IMR-90 (cell line): ENCODE measurements at regions not wholly inside any gene's neighbourhood (a gene's known extent, or its start where the extent isn't known, plus 50 kb on each side); places are given as distances from the start of the nearest gene placed in this dataset.

Experiments
- ATAC-seq: fragments of 200-7000 bp; cut with Tn5 transposase; 2 replicates; pipeline ENCODE4 v1.9.1; 2020; ENCODE audit warnings: low read depth, mild to moderate bottlenecking, moderate library complexity
- BruUV-seq: library from RNA; stranded (reverse); fragments of 400-500 nt; replicated peaks from 2 replicates; lab custom pipeline; 2021; lab: Mats Ljungman, UMichigan
- CTCF ChIA-PET: fragments of 300-600 bp; formaldehyde crosslinking; extraction: SDS; loops from one replicate; lab custom pipeline; 2021; ENCODE audit warnings: antibody characterized with exemption; lab: Yijun Ruan, JAX
- POLR2A ChIA-PET: fragments of 300-600 bp; sonication (Branson Sonifier 250); formaldehyde crosslinking; loops from one replicate; lab custom pipeline; 2022; ENCODE audit warnings: antibody characterized with exemption; ENCODE audit not compliant: unreplicated experiment; lab: Charles Lee
- DNase-seq: peaks from one replicate; pipeline ENCODE4 v3.0.0; 2013
- H2AFZ ChIP-seq: replicated peaks from 2 replicates; pipeline ENCODE3; 2013; ENCODE audit warnings: low read length, mild to moderate bottlenecking; ENCODE audit not compliant: poor library complexity
- H2AK5ac ChIP-seq: 2 replicates; pipeline ENCODE4 v1.6.1; 2013; ENCODE audit warnings: low read depth, low read length, inconsistent platforms
- H2AK9ac ChIP-seq: replicated peaks from 2 replicates; pipeline ENCODE3; 2013; ENCODE audit warnings: mild to moderate bottlenecking, low read depth, low read length, moderate library complexity; ENCODE audit not compliant: poor library complexity
- H2BK120ac ChIP-seq: 2 replicates; pipeline ENCODE4 v1.6.1; 2013; ENCODE audit warnings: low read depth, low read length, inconsistent platforms
- H2BK15ac ChIP-seq: 3 replicates; pipeline ENCODE4 v1.6.1; 2013; ENCODE audit warnings: low read depth, low read length, inconsistent platforms
- H2BK20ac ChIP-seq: 2 replicates; pipeline ENCODE4 v1.6.1; 2013; ENCODE audit warnings: low read depth, mild to moderate bottlenecking, inconsistent platforms, low read length, moderate library complexity
- H2BK5ac ChIP-seq: 2 replicates; pipeline ENCODE4 v1.6.1; 2013; ENCODE audit warnings: mild to moderate bottlenecking, low read depth, low read length, inconsistent platforms; ENCODE audit not compliant: poor library complexity, severe bottlenecking
- H3K14ac ChIP-seq: replicated peaks from 2 replicates; pipeline ENCODE4 v1.6.1; 2013; ENCODE audit warnings: low read depth, low read length, inconsistent platforms
- H3K18ac ChIP-seq: 2 replicates; pipeline ENCODE4 v1.6.1; 2013; ENCODE audit warnings: low read depth, low read length, control low read depth
- H3K23ac ChIP-seq: 2 replicates; pipeline ENCODE4 v1.6.1; 2013; ENCODE audit warnings: low read depth, low read length, inconsistent platforms
- H3K27ac ChIP-seq: 2 replicates; pipeline ENCODE4 v1.5.1; 2013; ENCODE audit warnings: mild to moderate bottlenecking, control low read depth, low read length; ENCODE audit not compliant: insufficient read depth
- H3K27me3 ChIP-seq: 2 replicates; pipeline ENCODE4 v1.6.1; 2013; ENCODE audit warnings: low read length; ENCODE audit not compliant: control insufficient read depth, insufficient read depth
- H3K36me3 ChIP-seq: 2 replicates; pipeline ENCODE4 v1.6.1; 2013; ENCODE audit warnings: low read length, mixed read lengths; ENCODE audit not compliant: control insufficient read depth, insufficient read depth
- H3K4ac ChIP-seq: 2 replicates; pipeline ENCODE4 v1.6.1; 2013; ENCODE audit warnings: low read depth, low read length, inconsistent platforms
- H3K4me1 ChIP-seq: 2 replicates; pipeline ENCODE4 v1.6.1; 2013; ENCODE audit warnings: low read length, mixed read lengths; ENCODE audit not compliant: control insufficient read depth, insufficient read depth
- H3K4me2 ChIP-seq: 2 replicates; pipeline ENCODE4 v1.6.1; 2013; ENCODE audit warnings: low read depth, mild to moderate bottlenecking, control low read depth, low read length, moderate library complexity
- H3K4me3 ChIP-seq: 2 replicates; pipeline ENCODE4 v1.5.1; 2013; ENCODE audit warnings: low read depth, mild to moderate bottlenecking, control low read depth, low read length, moderate library complexity; ENCODE audit not compliant: insufficient read depth
- H3K56ac ChIP-seq: 2 replicates; pipeline ENCODE4 v1.6.1; 2013; ENCODE audit warnings: low read length, inconsistent platforms; ENCODE audit not compliant: insufficient read depth; ENCODE audit errors: extremely low read depth
- H3K79me1 ChIP-seq, 2 experiments: 2 replicates each; pipeline ENCODE4 v1.6.1; 2013; ENCODE audit warnings: low read length in 2 of 2, inconsistent platforms in 1 of 2, low read depth in 1 of 2
- H3K9ac ChIP-seq: 2 replicates; pipeline ENCODE4 v1.6.1; 2013; ENCODE audit warnings: low read depth, low read length, control low read depth
- H3K9me1 ChIP-seq: 2 replicates; pipeline ENCODE4 v1.6.1; 2013; ENCODE audit warnings: low read length, inconsistent platforms; ENCODE audit not compliant: insufficient read depth
- H3K9me3 ChIP-seq: 2 replicates; pipeline ENCODE4 v1.6.1; 2013; ENCODE audit warnings: low read length; ENCODE audit not compliant: control insufficient read depth, insufficient read depth
- H4K20me1 ChIP-seq: 2 replicates; pipeline ENCODE4 v1.6.1; 2013; ENCODE audit warnings: low read length, inconsistent platforms; ENCODE audit not compliant: insufficient read depth
- H4K5ac ChIP-seq: 2 replicates; pipeline ENCODE4 v1.6.1; 2013; ENCODE audit warnings: mild to moderate bottlenecking, low read depth, low read length, control low read depth
- H4K8ac ChIP-seq, 2 experiments: 2 replicates each; pipeline ENCODE4 v1.6.1; 2013; ENCODE audit warnings: low read depth in 2 of 2, low read length in 2 of 2, control low read depth in 1 of 2, inconsistent platforms in 1 of 2
- H4K91ac ChIP-seq: 2 replicates; pipeline ENCODE4 v1.6.1; 2013; ENCODE audit warnings: low read depth, low read length, inconsistent platforms; ENCODE audit not compliant: insufficient read depth
- MAZ ChIP-seq: IDR thresholded peaks from 2 replicates; pipeline ENCODE4 v1.6.1; 2012; ENCODE audit warnings: low read depth, mild to moderate bottlenecking, low read length, improper control_type of control experiment, moderate library complexity, borderline replicate concordance
- WGBS, 2 experiments: methylation state at CpG; one replicate each; pipeline versions ENCODE4 v1.1.5 to v1.1.7; 2013; ENCODE audit warnings: missing lambda C conversion rate in 2 of 2; ENCODE audit not compliant: insufficient read length in 1 of 2; ENCODE audit errors: extremely low coverage in 2 of 2; 5-methylcytosine and 5-hydroxymethylcytosine counted together
- dilution Hi-C: fragments of 300-500 bp; cut with HindIII; formaldehyde crosslinking; loops from one replicate; pipeline ENCODE4 v1.14.3; 2018; ENCODE audit warnings: low sequenced_read_pairs; ENCODE audit not compliant: unreplicated experiment
- in situ Hi-C: fragments of 300-500 bp; cut with MboI; formaldehyde crosslinking; loops from 3 replicates; pipeline ENCODE4 v1.14.3; 2019; ENCODE audit warnings: low sequenced_read_pairs, inconsistent platforms, mixed read lengths
- intact Hi-C: fragments of 100-400 bp; cut with micrococcal nuclease; formaldehyde crosslinking; loops from 2 replicates; pipeline ENCODE4 v1.10.0; 2022
- TF ChIP-seq, protein P1 (sequence below): conservative IDR thresholded peaks from 2 replicates; pipeline ENCODE4 v1.5.1; 2012; ENCODE audit warnings: mild to moderate bottlenecking, low read depth, low read length, improper control_type of control experiment

DNA sequence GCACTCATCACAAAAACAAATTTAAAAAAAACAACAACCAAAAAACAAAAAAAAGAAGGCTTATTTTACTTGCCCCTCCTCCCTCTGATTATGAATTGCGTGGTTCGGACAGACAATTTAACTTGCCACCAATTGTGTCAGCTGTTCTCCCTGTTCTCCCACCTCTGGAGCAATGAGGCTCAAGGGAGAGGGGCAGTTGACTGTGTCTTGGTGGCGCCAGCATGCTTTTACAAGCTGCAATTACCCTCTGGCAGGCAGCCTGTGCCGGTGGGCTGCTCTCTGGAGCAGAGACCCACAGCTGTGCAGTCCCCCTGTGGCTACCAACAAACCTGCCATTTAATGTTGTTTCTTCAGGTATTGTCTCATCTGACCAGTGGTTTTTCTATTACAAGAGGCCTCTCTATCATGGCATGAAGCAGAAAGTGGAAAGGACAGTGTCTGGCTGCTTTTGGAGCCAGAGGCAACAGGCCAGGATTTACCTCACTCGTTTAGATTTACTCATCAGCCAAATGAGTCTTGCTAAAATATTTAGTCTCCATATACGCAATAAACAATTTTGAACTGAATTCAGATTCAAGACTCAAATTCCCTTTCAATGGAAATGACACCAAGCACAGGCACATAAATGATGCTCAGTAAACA is 192.0 kb upstream of the TPRG1 start:
- ChIA-PET POLR2A (no interaction called here), CTCF (no interaction called here)
- Histone ChIP-seq H3K27me3 (peaks cover 11% of the 10 kb centered on the region), H2AK5ac (no peak overlapping the region), H3K4me2 (no peak overlapping the region), H3K23ac (no peak overlapping the region), H2AK9ac (no peak overlapping the region), H3K27ac (no peak overlapping the region), H2BK5ac (no peak overlapping the region), H3K9ac (no peak overlapping the region), H4K91ac (no peak overlapping the region), H4K5ac (no peak overlapping the region), H3K9me3 (no peaks in the 10 kb centered on the region), H2AFZ (no peak overlapping the region), H2BK20ac (no peak overlapping the region), H3K56ac (no peak overlapping the region), H4K20me1 (0 out of 2 replicates have a peak, but pooled peaks cover 6% of the 10 kb centered on the region), H3K79me1 (no peaks in the 10 kb centered on the region), H3K36me3 (no peaks in the 10 kb centered on the region), H4K8ac (no peak overlapping the region), H2BK120ac (peak overlapping the region; percentile 22; the same call in 1 of the 2 replicates), H3K4me1 (peaks cover 13% of the 10 kb centered on the region), H3K4me3 (no peak overlapping the region), H3K4ac (peak overlapping the region; percentile 39; the same call in 1 of the 2 replicates), H3K14ac (no peak overlapping the region), H3K9me1 (no peaks in the 10 kb centered on the region), H3K18ac (peak overlapping the region; percentile 68; the same call in 1 of the 2 replicates), H2BK15ac (no peak overlapping the region)
- no TSS peak for BruUV-seq
- dilution Hi-C loops (no loop called here), intact Hi-C loops (loop anchor here (5.0 to 10.0 kb wide), 3 partner anchors 63 to 245 kb away; no protein-coding TSS in a partner anchor), in situ Hi-C loops (no loop called here)
- 0 out of 2 replicates have a peak, but pooled peaks have one; percentile 14 for ATAC-seq
- peak; percentile 25 for DNase-seq
- TF ChIP-seq, protein P1, sequence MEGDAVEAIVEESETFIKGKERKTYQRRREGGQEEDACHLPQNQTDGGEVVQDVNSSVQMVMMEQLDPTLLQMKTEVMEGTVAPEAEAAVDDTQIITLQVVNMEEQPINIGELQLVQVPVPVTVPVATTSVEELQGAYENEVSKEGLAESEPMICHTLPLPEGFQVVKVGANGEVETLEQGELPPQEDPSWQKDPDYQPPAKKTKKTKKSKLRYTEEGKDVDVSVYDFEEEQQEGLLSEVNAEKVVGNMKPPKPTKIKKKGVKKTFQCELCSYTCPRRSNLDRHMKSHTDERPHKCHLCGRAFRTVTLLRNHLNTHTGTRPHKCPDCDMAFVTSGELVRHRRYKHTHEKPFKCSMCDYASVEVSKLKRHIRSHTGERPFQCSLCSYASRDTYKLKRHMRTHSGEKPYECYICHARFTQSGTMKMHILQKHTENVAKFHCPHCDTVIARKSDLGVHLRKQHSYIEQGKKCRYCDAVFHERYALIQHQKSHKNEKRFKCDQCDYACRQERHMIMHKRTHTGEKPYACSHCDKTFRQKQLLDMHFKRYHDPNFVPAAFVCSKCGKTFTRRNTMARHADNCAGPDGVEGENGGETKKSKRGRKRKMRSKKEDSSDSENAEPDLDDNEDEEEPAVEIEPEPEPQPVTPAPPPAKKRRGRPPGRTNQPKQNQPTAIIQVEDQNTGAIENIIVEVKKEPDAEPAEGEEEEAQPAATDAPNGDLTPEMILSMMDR, result no peak
- TF ChIP-seq MAZ, result no peak
- no CpG with 5 or more reads among the region's 6 CpGs for WGBS, 2 experiments
